HG02884 (cell line): ENCODE measurements at regions not wholly inside any gene's neighbourhood (a gene's known extent, or its start where the extent isn't known, plus 50 kb on each side); places are given as distances from the start of the nearest gene placed in this dataset.
"Not testable (repeated sequence)": the region's sequence is repeated elsewhere in the genome, so short reads cannot be mapped to it uniquely, and the experiment has no call there.

Experiments used
- ATAC-seq: cut with Tn5 transposase; IDR thresholded peaks from one replicate; pipeline ENCODE4 v1.9.1; 2021; ENCODE audit warnings: mild to moderate bottlenecking, moderate library complexity; ENCODE audit not compliant: unreplicated experiment

GRCh38 chr3:7982126-7982525, 519.5 kb upstream of the LMCD1 start:
- ATAC-seq: no peak

GRCh38 chr3:7999384-7999783, 502.2 kb upstream of the LMCD1 start:
- ATAC-seq: no peak

GRCh38 chr3:8001307-8001706, 500.3 kb upstream of the LMCD1 start:
- no peak for ATAC-seq

- ATAC-seq: no peak
Observed at GRCh38 chr3:8001712-8002111, 499.9 kb upstream of the LMCD1 start.

GRCh38 chr3:8011902-8012301, 489.7 kb upstream of the LMCD1 start:
- no peak for ATAC-seq

GRCh38 chr3:8020047-8020841, 481.4 kb upstream of the LMCD1 start:
- no peak for ATAC-seq

- no peak for ATAC-seq
Observed at GRCh38 chr3:8027954-8028353, 473.7 kb upstream of the LMCD1 start.

- ATAC-seq: no peak
Observed at GRCh38 chr3:8050283-8050682, 451.3 kb upstream of the LMCD1 start.

- no peak for ATAC-seq
Observed at GRCh38 chr3:8052659-8053058, 449.0 kb upstream of the LMCD1 start.

- not testable (repeated sequence) for ATAC-seq
Observed at GRCh38 chr3:8068135-8068534, 433.5 kb upstream of the LMCD1 start.

GRCh38 chr3:8069471-8069870, 432.2 kb upstream of the LMCD1 start:
- no peak for ATAC-seq

GRCh38 chr3:8070011-8070410, 431.6 kb upstream of the LMCD1 start:
- ATAC-seq: no peak

GRCh38 chr3:8074740-8075139, 426.9 kb upstream of the LMCD1 start:
- not testable (repeated sequence) for ATAC-seq

- no peak for ATAC-seq
Observed at GRCh38 chr3:8077126-8077525, 424.5 kb upstream of the LMCD1 start.

- ATAC-seq: no peak
Observed at GRCh38 chr3:8080464-8080863, 421.2 kb upstream of the LMCD1 start.

GRCh38 chr3:8085498-8085897, 416.1 kb upstream of the LMCD1 start:
- no peak for ATAC-seq

- no peak for ATAC-seq
Observed at GRCh38 chr3:8087951-8088350, 413.7 kb upstream of the LMCD1 start.

GRCh38 chr3:8094415-8094814, 407.2 kb upstream of the LMCD1 start:
- no peak for ATAC-seq

- no peak for ATAC-seq
Observed at GRCh38 chr3:8095724-8096123, 405.9 kb upstream of the LMCD1 start.

GRCh38 chr3:8097690-8098089, 403.9 kb upstream of the LMCD1 start:
- ATAC-seq: no peak

GRCh38 chr3:8103954-8104353, 397.7 kb upstream of the LMCD1 start:
- no peak for ATAC-seq

GRCh38 chr3:8106921-8107320, 394.7 kb upstream of the LMCD1 start:
- no peak for ATAC-seq
